CD4-positive, alpha-beta T cell treated with Interleukin-4 for 4 hours (primary cell): ENCODE measurements at regions not wholly inside any gene's neighbourhood (a gene's known extent, or its start where the extent isn't known, plus 50 kb on each side); places are given as distances from the start of the nearest gene placed in this dataset.
"Not testable (repeated sequence)": the region's sequence is repeated elsewhere in the genome, so short reads cannot be mapped to it uniquely, and the experiment has no call there.

Experiments used
- DNase-seq: peaks from one replicate; pipeline ENCODE4 v3.0.0-alpha.2; 2020

DNA sequence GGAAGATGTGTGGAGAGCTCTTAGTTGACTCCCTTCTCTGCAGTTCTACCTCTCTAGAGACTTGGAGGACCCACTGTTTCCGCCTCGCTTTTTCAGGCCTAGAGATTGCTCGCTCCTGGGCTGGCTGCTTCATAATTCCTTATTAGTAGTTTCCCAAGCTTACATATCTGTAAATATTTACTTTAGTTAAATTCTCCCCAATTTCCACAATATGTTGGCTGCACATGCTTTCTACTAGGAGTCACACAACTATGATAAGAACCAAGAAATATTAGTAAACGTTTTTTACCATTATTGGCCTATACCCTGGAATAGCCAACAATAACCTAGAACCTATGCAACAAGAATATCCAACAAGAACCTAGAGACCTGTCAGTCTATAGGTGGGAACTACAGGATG, 129.0 kb upstream of the RUNX1 start:
- no peak for DNase-seq

DNA sequence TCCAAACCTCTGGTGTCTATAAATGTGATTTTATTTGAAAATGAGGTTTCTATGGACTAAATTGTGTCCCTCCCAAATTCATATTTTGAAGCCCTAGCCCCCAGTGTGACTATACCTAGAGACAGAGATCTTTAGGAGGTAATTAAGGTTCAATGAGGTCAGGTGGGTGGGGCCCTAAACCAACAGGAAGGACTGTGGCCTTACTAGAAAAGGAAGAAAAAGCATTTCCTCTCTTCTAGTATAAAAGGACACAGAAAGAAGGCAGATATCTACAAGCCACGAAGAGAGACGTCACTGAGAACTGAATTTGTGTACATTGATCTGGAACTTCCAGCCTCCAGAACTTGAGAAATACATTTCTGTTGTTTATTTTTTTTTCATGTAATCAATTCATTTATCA, 123.1 kb upstream of the RUNX1 start:
- peak; percentile 7 for DNase-seq

DNA sequence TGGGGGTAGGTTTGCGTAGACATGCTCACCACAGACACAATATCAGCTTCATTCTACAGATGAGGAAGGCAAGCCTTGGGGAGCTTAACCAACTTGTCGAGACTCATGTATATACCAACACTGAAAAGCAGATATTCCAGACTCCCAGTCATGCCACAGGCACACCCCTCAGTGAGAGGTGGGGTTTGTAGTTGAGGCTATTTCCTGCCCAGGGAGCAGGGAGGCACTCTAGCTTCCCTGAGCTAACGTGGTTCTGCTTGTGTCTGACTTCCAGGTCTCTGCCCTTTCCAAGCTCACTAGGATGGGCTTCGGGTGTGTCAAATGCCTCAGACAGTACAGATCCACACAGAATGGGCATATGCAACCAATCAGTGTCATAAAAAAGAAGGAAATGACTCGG, 122.3 kb upstream of the RUNX1 start:
- no peak for DNase-seq

DNA sequence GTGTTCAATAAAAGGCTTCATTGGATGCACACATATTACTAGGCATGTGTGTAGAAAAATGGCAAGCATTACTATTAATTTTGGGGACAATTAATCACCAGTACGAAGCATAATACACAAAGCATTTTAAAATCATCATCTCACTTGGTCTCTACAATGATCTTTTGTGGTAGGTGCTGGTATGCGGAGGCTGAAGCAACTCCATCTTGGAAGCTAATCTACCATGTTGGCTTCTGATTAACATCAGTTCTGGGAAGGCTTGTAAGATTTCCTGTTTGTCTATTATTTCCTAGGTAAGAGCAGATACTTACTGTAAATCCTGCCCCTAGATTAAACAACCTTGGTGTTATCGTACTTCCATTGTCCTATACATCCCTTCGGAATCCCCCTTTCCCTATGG, 121.7 kb upstream of the RUNX1 start:
- DNase-seq = no peak

DNA sequence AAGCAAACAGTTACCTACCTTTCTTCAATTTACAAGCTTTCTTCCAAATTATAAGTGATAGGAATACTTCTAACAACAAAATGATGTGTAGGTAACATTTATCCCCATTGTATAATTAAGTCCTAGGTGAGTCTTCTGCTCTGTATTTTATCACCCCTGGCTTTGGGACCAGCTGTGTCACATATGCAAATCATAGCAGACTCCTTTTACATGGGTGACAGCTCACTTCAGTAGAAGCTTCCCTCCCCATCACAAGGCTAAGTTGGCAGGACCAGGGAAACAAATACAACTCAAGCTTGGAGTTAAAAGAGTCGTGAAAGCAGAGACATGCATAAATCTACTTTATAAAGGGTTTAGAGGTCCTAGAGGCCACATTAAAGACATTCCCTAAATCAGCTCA, 121.1 kb upstream of the RUNX1 start:
- DNase-seq = no peak

DNA sequence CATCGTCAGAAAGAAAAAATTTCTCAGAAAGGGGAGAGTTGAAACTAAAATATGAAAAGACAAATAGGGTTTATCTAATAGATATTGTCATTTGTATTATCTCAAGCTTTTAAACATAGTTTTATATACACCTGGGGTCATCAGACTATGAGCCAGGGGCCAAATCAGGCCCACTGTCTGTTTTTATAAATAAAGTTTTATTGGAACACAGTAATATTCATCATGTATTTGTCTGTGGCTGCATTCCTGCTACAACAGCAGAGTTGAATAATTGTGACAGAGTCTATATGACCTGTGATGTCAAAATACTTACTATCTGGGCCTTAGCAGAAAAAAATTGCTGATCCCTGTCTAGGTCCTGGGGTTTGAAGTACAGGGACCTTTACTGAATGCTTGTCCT, 120.5 kb upstream of the RUNX1 start:
- DNase-seq = no peak

DNA sequence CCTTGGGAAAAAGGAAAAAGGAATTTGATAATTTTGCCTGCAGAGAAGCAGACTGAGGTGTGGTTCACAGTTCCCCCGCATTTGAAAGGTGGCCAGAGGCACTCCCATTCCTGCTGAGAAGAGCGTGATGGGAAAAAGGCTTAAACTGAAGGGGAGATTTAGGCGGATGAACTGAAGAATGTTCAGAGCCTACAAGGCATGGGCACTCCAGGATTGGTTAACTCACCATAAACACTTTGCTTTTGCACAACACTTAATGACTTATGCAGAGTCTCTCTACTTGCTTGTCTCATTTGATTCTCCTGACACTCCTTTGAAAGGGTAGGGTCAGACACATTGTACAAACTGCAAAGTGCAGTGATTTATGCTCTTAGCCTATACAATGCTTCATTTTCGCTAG, 119.6 kb upstream of the RUNX1 start:
- DNase-seq = no peak

DNA sequence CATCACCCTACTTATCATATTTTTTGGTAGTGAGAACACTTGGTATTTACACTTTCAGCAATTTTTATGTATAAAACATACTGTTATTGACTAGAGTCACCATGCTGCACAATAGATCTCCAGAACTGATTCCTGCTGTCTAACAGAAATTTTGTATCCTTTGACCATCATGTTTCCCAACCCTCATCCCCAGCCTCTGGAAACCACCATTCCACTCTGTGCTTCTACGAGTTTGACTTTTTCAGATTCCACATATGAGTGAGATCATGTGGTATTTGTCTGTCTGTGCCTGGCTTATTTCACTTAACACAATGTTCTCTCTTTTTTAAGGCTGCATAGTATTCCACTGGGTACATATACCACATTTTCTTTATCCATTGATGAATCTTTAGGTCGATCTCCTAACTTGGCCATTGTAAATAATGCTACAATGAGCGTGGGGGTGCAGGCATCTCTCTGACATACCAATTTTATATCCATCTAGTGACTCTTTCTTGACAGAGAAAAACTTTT, 115.9 kb upstream of the RUNX1 start:
- no peak for DNase-seq

DNA sequence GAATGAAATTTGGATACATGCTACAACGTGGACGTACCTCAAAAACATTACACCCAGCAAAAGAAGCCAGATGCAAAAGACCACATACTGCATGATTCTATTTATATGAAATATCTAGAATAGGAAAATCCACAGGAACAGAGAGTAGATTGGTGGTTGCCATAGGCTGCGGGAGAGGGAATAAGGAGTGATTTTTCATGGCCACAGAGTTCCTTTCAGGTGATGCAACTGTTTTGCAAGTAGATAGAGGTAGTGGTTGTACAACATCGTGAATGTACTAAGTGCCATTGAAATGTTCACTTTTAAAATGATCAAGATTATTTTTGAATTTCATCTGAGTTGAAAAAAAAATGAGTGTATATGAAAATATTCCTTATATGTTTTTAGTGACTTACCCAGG, 115.3 kb upstream of the RUNX1 start:
- no peak for DNase-seq

DNA sequence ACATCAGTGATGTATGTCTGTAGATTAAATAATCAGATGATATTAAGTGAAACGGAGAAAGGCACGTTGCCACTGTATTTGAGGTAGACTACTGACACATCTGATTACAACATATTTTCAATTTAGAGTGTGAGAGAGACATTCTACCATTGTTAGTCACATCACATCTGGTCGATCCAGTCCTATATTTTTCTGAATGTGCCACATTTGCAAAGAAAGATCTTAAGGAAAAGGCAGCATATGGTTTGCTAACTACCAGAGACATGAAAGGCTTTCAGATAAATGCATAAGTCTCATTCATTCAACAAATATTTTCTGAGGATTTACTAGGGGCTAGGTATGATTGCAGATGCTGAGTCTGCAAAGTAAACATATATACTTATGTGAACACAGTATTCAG, 114.3 kb upstream of the RUNX1 start:
- no peak for DNase-seq

DNA sequence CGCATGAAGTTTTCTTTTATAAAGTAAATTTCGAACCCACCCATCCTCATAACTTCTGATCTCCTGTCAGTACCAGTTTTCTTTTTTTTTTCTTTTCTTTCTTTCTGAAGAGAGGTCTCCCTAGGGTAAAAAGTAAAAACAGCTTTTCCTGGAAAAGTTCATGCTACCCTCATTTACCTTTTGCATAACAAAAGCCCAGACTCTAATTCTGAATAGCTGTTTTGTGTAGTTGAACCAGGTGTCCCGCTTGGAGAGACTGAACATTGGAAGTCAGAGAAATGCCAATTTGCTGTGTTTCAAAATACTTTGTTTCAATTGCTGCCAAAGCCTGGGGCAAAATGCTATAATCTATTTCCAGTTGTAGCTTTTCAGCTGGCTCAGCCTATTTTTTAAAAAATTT, 113.7 kb upstream of the RUNX1 start:
- no peak for DNase-seq

DNA sequence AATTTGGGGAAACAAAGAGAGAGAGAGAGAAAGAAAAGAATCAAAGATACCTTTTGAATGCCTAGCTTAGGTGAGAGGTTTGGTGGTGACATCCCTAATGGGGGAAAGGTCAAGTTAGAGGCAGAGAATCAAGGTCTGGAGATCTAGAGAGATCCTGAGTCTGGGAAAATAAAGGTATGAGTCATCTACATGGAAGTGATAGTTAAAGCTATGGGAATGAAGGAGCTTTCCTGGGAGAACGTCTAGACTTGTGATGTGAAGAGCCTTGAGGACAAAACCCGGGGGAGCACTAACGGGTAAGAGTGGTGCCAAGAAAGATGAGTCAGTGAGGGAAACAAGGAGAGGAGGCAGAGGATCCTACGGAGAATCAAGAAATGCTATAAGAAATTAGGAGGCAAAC, 110.8 kb upstream of the RUNX1 start:
- DNase-seq = no peak

DNA sequence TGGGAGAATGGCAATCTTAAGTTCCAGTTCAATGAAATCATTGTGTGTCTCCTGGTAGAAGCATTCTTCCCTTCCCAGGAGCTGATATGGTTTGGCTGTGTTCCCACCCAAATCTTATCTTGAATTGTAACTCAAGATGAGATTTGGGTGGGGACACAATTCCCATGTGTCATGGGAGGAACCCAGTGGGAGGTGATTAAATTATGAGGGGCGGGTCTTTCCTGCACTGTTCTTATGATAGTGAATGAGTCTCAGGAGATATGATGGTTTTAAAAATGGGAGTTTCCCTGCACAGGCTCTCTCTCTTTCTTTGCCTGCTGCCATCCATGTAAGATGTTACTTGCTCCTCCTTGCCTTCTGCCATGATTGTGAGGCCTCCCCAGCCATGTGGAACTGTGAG, 108.3 kb upstream of the RUNX1 start:
- DNase-seq = not testable (repeated sequence)

DNA sequence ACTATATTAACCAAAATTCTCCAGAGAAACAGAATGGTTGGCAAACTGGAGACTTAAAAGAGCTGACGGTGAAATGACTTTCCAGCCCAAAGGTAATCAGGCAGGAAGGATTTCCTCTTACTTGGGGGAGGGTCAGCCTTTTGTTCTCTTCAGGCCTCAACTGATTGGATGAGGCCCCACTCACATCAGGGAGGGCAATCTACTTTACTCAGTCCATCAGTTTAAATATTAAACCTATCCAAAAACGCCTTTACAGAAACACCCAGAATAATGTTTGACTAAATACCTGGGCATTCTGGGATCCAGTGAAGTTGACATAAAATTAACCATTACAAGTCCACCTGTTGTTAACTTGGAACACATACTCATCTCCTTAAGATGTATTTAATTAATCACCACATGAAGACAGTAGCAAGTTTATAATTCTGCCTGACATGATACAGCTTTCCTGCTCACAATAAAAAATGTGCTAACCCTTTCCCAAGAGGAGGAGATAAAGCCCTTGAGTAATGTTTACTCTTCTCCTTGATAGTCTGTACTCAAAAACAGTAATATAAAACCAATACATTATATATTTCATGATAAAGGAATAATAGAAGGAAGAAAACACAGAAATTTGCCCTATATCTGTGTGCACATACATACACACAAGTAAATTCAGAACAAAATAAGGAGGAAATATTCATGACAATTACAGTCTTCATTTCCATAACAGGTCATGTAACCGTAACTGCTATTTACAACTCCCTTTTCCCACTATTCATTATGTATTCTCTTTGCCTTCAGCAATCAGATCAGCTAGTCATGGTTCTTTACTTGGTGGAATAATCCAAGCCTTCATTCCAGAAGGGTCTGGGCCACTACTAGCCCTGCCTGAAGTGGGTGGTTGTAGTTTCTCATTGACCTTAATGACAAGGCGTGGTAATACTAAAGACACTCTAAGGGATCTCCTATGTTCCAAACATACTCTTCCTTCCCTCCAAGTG, 107.5 kb upstream of the RUNX1 start:
- DNase-seq = no peak

DNA sequence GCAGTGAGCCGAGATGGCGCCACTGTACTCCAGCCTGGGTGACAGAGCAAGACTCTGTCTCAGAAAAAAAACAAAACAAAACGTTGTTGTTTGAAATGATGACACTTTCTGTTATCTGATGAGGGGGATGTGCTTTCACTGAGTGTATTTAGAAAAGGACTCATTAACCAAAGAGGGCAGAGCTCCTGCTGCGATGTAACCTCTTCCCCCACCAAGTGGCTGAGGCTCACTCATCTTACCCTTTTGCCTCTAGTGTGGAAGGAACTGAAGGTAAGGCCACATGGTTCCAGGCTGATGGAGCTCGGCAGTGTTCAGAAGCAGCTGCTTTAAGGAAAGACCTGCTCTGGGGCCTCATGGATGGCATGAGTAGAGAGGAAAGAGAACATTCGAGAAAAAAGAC, 105.7 kb upstream of the RUNX1 start:
- no peak for DNase-seq

DNA sequence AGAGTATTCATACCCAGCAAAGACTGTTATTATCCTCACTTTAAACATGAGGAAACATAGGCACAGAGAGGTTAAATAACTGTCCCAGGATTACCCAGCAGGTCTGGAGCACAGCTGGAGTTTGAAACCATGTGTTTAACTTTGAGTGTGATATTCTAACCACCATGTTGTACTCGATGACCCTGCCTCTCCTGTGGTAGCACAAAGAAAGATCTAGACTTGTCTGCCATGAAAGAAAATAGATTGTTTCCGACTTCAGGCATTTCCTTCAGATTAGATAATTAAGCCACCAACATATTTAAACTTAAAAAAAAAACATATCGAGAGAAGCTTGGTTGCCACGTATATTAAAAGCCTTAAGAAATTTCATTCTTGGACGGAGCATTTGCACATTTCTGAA, 104.6 kb upstream of the RUNX1 start:
- DNase-seq = no peak

DNA sequence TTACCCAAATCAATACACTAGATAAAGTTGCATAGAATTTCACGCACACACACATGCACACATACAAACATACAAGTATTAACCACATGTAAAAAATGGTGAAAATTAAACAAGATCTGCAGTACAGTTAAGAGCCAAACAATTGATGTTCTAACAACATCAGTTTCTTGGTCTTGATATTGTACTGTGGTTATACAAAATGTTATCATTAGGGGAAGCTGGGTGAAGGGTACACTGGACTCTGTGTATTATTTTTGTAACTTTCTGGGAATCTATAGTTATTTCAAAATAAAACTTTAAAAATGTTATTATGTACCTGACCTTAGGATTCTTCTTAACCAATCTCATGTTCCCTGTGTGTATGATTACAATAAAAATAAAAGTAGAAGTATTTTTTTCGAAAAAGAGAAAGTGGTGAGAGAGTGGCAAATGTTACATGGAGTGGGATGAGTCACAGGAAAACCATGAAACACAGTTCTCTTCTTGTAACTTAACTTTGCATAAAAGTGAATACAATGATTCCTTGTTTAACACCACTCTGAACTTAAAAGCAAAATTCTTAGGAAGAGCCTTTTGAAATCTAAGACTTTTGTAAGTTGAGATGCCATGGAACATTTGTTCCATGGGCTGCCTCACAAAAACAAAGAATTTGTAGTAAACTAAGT, 101.6 kb upstream of the RUNX1 start:
- DNase-seq = no peak

DNA sequence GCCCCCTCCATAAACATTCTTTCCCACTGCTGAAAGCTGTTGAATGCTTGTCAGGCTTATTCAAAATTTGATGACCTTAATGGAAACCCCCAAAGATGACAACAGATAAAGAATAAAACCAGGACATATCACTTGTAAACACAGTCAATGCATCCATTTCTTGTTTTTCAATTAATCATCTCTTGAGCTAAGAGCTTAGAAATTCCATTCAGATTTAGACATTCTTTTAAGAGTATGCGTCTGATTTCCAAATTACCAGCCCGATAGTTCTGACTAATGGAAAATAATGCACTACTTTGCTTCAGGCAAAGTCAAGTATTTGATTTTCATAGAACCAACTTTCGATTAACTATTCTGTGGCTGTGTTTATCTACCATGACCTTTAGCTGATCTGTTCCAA, 100.6 kb upstream of the RUNX1 start:
- no peak for DNase-seq

DNA sequence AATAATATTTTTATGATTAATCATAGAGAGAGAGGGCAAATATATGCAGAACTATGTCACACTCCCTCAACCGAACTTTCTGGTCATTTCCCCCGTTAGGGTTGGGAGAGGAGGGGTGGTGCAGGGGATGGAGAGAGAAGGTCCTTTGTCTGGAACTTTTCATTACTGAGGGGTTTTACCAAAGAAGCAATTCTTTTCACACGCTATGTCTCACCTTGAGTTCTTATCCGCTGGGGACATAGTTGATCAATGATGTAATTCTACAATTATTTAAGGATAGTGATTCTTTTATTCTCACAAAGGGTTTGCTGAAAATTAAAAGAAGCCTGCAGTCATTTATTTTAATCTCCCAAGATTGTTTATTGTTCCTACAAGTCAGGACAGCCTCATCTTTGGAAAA, 98.3 kb upstream of the RUNX1 start:
- DNase-seq = no peak

DNA sequence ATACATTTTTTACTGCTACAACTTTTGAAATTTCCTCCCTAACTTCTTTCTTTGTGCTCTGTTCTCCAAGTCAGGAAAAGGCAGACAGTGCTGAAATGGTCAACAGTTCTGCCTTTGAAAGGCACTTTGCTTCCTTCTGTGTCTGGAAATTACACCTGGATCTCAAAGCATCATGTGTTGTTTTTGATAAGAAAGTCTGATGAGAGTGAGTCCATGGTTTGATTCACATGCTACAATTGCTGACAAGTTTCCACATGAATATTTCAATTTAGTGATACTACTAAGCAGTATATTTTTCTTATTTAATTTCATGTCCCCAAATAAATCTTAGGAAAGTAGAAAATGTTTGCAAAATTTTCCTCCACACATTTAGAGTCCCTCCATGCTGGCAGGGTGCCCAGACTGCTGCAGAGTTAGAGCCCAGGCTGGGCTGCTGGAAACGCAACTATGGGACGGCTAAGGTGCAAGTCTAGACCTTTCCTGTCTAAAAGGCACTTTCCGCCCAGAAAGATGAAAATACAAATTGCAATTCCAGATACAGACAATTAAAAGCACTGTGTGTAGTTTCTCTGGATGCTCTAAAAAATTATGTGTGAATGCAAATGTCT, 96.6 kb upstream of the RUNX1 start:
- DNase-seq = no peak

DNA sequence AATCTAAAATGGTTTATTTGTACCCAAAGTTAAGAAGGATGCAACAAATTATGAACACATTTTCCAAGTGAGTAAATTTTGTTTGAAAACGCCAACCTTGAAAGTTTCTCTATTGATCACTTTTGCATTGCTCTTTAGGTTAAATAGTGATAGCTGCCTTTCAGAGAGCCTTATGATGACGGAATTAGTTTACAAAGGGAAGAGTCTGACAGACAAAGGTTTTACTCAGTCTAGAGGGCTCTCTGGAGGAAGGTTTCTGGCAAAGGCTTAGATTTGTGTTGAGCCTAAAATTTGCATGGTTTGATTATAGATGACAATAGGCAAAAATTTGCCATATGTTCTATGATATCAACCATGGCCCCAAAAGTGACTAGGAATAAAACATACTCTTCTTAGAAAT, 95.9 kb upstream of the RUNX1 start:
- DNase-seq = no peak

DNA sequence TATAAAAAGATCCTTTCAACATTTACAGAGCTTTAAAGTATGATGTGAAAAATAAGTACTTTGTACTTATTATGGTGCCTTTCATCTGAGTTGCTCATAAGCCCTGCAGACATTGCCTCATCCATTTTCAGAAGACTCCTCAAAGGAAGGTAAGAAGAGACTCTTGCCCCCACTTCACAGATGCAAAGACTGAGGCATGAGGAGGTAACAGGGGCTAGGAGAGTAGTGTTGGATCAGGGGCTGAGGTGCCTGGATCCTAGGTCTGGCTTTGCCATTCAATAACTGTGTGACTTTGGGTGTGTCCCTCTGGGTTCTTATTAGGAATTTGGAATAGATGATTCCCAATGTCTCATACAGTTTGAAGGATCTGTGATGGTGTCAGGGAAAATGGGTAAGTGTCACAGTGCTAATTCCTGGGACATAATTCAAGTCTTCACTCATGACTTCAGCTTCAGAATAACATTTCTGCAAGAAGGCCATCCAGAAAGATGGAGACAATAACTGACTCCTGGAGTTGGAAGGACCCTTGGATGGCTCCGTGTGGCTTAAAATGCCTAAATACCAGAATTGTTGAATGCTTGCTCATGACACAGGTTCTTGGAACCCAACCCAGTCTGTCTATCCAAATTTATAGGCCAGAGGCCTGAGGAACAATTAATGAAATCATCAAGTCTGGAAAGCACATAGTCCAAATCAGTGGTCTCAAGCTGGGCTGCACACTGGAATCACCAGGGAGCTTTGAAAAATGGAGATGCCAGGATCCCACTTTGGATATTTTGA, 93.1 kb upstream of the RUNX1 start:
- no peak for DNase-seq

DNA sequence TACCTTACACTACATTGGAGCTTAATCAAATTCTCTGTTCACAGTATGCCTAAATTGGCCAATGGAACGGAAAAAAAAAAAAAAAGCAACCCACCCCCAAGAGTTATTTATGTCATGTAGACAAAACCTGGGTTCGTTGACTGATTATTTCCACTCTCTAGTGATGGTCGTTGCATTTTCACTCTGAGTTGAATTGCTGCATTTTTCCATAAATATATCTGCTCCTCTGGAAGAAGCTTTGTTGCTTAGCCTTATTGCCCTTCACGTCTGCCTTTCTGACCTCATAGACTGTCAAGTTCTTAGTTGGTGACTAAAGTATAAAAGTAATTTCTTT, 90.2 kb upstream of the RUNX1 start:
- DNase-seq = no peak
